Activated naive CD4-positive, alpha-beta T cell treated with anti-CD3 and anti-CD28 coated beads, Interleukin-2, amount 50 U/mL, for 24 hours (primary cell): ENCODE measurements at regions not wholly inside any gene's neighbourhood (a gene's known extent, or its start where the extent isn't known, plus 50 kb on each side); places are given as distances from the start of the nearest gene placed in this dataset.
"Not testable (repeated sequence)": the region's sequence is repeated elsewhere in the genome, so short reads cannot be mapped to it uniquely, and the experiment has no call there.

Experiments
- H3K27ac Mint-ChIP-seq: one replicate; pipeline ENCODE4 v1.8.0; 2021; ENCODE audit warnings: mild to moderate bottlenecking, mixed read lengths
- H3K27me3 Mint-ChIP-seq: one replicate; pipeline ENCODE4 v1.8.0; 2021; ENCODE audit warnings: mixed read lengths
- H3K36me3 Mint-ChIP-seq: one replicate; pipeline ENCODE4 v1.8.0; 2021; ENCODE audit warnings: mixed read lengths
- H3K4me1 Mint-ChIP-seq: one replicate; pipeline ENCODE4 v1.8.0; 2021; ENCODE audit warnings: mixed read lengths
- H3K4me3 Mint-ChIP-seq: one replicate; pipeline ENCODE4 v1.8.0; 2021; ENCODE audit warnings: mild to moderate bottlenecking, mixed read lengths
- H3K9me3 Mint-ChIP-seq: one replicate; pipeline ENCODE4 v1.8.0; 2021; ENCODE audit warnings: mixed read lengths

- H3K27me3 Mint-ChIP-seq, H3K4me3 Mint-ChIP-seq, H3K27ac Mint-ChIP-seq, H3K9me3 Mint-ChIP-seq, H3K4me1 Mint-ChIP-seq, H3K36me3 Mint-ChIP-seq: not testable (repeated sequence)
These were observed 55.3 kb upstream of the THOC2 start for GRCh38 chrX:123788193-123788592.

GRCh38 chrX:123788744-123789143, 55.9 kb upstream of the THOC2 start:
- no peaks in the 10 kb centered on the region for H3K36me3 Mint-ChIP-seq
- H3K4me3 Mint-ChIP-seq = no peak overlapping the region
- H3K4me1 Mint-ChIP-seq = peaks cover 5% of the 10 kb centered on the region
- no peaks in the 10 kb centered on the region for H3K27me3 Mint-ChIP-seq
- no peaks in the 10 kb centered on the region for H3K9me3 Mint-ChIP-seq
- H3K27ac Mint-ChIP-seq = no peak overlapping the region

- H3K36me3 Mint-ChIP-seq = no peaks in the 10 kb centered on the region
- H3K9me3 Mint-ChIP-seq = no peaks in the 10 kb centered on the region
- H3K4me3 Mint-ChIP-seq = no peak overlapping the region
- no peaks in the 10 kb centered on the region for H3K27me3 Mint-ChIP-seq
- H3K27ac Mint-ChIP-seq = no peak overlapping the region
- H3K4me1 Mint-ChIP-seq = no peaks in the 10 kb centered on the region
These were observed 62.1 kb upstream of the XIAP start for GRCh38 chrX:123797543-123798447.

DNA sequence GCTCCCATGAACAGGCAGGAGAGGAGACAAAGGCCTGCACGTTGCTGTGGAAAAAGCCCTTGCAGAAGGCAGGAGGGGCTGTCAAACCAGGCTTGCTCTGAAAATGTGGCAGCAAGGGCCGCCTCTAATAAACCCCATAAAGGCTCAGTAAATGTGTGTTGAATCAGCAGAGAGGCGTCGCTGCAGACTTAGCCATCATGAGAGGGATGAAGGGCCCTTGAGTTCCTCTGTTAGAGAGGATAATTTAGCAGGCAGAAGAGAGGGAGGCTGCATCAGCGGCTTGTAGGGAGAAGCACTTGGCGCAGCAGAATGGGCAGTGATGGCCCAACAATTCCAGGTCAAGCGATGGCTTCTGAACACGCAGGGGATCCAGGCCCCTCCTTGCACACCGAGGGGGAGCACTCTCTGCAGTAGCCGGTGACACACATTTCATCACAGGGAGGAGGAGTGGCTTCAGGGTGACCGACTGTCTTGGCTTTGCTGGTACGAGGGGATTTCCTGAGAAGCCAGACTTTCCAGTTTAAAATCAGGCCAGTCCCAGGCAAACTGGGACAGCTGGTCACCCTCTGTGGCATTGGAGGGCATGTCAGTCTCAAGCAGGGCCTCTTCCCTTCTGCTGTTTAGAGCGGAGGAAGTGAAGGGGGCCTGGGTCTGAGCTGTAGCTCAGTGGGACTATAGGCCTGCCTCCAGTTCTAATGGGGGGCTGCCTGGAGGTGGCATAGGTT, 61.0 kb upstream of the XIAP start:
- not testable (repeated sequence) for H3K4me1 Mint-ChIP-seq, H3K27ac Mint-ChIP-seq, H3K4me3 Mint-ChIP-seq

GRCh38 chrX:123801901-123802300, 58.0 kb upstream of the XIAP start:
- no peak overlapping the region for H3K27ac Mint-ChIP-seq

More for the DNA sequence above, 61.0 kb upstream of the XIAP start:
- not testable (repeated sequence) for H3K27me3 Mint-ChIP-seq, H3K36me3 Mint-ChIP-seq, H3K9me3 Mint-ChIP-seq

DNA sequence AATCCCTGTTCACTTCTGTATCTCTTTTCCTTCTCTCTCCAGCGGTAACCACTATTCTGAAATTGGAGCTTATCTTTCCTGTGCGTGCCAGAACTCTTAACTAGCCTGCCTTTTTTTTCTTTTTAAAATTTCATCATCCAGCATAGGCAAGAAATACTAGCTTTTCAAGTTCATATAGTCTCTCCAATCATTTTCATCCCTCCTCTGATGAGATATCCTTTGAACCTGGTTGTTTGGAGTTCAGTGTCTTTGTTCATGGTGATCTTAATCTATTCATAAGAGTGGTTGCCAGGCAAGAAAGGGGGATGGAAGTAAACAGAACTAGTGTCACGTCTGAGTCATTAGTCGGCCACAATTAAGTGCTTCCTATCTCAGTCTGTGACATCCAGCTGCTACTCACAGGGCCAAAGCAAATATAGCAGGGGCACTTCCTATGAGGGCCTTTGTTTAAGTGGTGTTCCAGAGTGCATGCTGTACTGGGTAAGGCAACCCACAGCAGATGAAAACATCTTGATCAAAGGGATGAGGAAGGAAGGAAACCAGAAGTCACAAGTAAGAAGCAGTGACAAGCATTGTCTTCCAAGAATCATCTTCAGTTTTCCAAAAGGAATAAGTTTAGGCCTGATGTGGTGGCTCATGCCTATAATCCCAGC, 56.4 kb upstream of the XIAP start:
- Mint-ChIP-seq H3K4me3 (peak overlapping the region; percentile 61), H3K27me3 (no peaks in the 10 kb centered on the region), H3K4me1 (peaks cover 11% of the 10 kb centered on the region), H3K36me3 (peaks cover 2% of the 10 kb centered on the region), H3K27ac (peak overlapping the region; percentile 90), H3K9me3 (no peaks in the 10 kb centered on the region)

More at GRCh38 chrX:123801901-123802300, 58.0 kb upstream of the XIAP start:
- Mint-ChIP-seq H3K27me3 (no peaks in the 10 kb centered on the region), H3K4me3 (no peak overlapping the region), H3K4me1 (peaks cover 11% of the 10 kb centered on the region), H3K36me3 (peaks cover 2% of the 10 kb centered on the region), H3K9me3 (no peaks in the 10 kb centered on the region)

DNA sequence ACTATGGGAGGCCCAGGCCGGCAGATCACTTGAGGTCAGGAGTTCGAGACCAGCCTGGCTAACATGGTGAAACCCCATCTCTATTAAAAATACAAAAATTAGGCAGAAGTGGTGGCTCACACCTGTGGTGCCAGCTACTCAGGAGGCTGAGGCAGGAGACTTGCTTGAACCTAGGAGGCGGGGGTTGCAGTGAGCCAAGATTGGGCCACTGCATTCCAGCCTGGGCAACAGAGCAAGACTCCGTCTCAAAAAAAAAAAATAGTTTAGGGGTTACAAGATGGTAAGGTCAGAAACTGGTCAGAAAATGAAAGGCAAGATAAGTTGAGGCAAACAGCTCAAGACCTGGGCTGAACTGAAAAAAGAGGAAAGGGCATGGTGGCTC, 55.9 kb upstream of the XIAP start:
- H3K27me3 Mint-ChIP-seq, H3K36me3 Mint-ChIP-seq, H3K27ac Mint-ChIP-seq, H3K4me3 Mint-ChIP-seq, H3K9me3 Mint-ChIP-seq: not testable (repeated sequence)
- peaks cover 11% of the 10 kb centered on the region for H3K4me1 Mint-ChIP-seq

DNA sequence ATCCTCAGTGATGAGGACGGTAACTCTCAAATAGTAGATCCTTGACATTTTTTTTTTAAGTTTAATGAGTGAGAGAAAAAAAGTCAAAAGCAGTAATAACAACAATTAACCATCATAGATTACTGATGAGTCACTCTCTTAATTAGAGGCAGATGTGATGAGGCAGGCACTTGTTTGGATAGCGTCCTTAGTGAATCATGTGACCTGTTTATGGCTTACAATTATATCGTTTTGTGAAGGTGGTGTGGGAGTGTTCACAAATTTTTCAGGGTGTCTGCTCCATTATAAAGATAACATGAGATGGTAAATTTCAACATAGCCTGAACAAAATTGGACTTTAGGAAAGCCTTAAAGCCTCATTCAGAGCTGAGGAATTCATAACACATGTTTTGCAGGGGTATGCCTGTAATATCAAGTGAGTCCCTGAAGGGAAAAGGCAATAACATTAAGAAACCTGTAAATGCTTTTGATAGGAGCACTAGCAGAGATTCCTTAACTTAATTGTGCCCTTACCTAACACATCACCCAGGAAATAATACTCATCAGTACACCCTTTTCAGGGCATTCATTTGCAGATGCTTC, 51.9 kb upstream of the XIAP start:
- Mint-ChIP-seq H3K4me3 (no peak overlapping the region), H3K27me3 (no peaks in the 10 kb centered on the region)

DNA sequence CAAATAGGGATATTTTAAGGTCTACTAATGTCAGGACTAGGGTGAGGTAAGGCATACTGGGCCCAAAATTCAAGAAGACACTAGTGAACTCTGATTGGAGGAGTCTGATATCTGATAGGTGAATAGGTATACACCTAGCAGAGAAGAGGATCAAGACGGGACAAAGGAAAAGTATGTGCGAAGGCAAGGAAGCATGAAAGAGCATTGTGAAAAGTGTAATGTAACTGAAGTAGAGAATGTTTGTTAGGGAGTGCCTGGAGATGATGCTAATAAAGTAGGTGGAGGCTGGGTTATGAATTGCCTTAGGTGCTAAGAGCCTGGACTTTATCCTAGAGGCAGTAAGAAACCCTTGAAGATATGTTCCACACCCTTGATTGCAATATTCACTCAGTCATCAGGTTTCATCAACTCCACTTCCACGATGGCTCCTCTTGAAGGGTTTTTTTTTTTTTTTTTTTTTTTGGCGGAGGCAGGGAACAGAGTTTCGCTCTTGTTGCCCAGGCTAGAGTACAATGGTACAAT, 49.9 kb upstream of the XIAP start:
- Mint-ChIP-seq H3K9me3 (no peaks in the 10 kb centered on the region), H3K36me3 (no peaks in the 10 kb centered on the region), H3K4me1 (no peaks in the 10 kb centered on the region), H3K27ac (no peak overlapping the region), H3K4me3 (no peak overlapping the region), H3K27me3 (no peaks in the 10 kb centered on the region)

More for the DNA sequence above, 51.9 kb upstream of the XIAP start:
- H3K4me1 Mint-ChIP-seq = peaks cover 11% of the 10 kb centered on the region
- H3K36me3 Mint-ChIP-seq = peaks cover 2% of the 10 kb centered on the region
- H3K27ac Mint-ChIP-seq = no peak overlapping the region
- H3K9me3 Mint-ChIP-seq = no peaks in the 10 kb centered on the region
